Stimulated activated CD8-positive, alpha-beta memory T cell treated with anti-CD3 and anti-CD28 coated beads, Interleukin-7, amount 100 ng/mL, for 1 hour (primary cell): ENCODE measurements at regions not wholly inside any gene's neighbourhood (a gene's known extent, or its start where the extent isn't known, plus 50 kb on each side); places are given as distances from the start of the nearest gene placed in this dataset.
"Not testable (repeated sequence)": the region's sequence is repeated elsewhere in the genome, so short reads cannot be mapped to it uniquely, and the experiment has no call there.

Experiments used
- DNase-seq, 2 donors: peaks; one replicate each; pipeline ENCODE4 v3.0.0-alpha.2; 2020; ENCODE audit warnings: low read depth in 2 of 2

DNA sequence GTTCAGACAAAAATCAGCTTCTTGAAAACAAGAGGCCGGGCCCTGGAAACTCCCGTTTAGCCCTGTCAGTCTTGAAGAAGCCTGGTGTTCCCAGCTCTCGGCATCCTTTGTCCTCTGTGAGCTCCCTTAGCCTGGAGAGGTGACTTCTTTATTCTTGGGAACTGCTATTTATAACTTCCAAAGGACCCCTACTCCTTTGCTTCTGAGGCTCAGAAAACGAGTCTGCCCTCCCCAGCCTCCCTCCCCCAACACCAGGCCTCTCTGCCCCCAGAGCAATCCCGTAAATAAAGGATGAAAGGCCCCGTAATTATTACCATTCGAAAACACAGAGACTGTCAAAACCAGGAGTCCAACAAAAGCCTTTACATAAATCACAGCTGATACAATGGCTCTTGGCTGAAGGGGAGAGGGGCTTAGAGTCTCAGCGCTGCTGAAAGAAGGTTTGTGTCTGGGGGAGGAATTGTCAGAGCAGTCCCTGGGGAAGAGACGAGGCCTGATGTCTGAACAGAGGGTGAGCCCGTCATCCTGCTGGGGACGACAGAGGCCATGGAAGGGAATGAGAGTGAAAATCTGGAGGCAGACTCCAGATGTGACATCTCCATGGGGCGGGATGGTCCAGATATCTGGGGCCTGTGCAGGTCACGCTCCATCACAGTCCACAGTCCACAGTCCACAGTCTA, 283.0 kb downstream of the MYCN start:
- DNase-seq = no peak

DNA sequence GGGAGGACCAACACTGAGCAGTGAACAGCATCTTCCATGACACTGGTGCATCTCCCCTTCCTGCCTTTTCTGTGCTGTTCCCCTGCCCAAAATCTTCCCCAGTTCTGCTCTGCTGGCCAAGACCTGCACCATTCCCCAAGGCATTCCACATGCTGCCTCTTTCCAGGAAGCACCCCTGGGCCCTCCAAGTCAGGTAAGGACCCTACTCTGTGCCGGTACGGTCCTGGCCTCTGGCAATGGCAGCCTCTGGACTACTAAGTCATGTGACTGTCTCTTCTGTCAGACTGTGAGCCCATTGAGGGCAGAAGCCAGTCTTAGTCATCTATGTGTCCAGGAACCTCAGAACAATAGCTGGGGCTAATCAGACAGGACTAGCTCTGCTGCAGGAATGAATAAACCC, 282.0 kb downstream of the MYCN start:
- no peak for DNase-seq

DNA sequence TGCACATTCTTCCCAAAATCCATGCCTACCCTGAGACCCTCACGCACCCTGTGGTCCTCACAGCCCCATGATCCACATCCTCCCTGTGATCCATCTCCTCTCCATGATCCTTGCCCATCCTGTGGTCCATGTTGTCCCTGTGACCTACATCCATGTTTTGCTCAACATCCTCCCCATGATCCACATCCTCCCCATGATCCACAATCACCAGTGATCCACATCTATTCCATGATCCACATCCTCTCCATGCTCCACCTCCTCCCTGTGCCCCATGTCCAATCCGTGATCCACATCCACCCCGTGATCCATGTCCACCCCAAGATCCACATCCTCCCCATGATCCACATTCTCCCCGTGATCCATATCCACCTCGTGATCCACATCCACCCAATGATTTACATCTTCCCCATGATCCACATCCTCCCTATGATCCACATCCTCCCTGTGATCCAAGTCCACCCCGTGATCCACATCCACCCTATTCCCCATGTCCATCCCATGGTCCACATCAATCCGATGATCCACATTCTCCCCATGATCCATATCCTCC, 281.2 kb downstream of the MYCN start:
- no peak for DNase-seq

DNA sequence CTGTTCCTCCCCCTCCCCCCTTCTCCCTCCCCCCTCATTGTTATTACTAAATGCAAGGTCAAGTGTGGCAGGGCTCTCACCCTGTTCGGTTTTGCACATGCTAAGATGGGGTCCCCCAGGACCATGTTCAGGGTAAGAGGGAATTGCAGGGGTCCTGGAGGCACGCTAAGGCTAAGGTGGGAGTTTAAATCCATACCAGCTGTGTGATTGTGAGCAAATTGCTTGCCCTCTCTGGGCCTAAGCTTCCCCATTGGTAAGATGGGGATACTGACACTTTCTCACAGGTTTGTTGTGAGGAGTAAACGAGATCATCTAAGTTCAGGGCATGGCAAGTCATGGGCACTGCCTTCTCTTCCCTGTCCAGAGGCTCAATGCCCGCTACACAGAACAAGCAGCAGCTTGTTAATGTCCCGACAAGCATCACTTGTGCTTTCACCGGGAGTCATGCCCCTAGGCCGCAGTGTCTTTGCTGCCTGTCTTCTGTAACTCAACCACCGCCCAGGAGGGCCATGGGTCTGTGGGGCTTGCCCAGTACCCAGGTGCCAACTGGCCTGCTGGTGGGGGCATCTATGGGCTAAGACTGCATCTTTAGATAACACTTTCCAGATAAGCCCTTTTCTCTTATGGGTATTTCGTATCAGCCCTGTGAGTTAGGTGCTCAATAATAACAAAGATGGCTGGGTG, 279.1 kb downstream of the MYCN start:
- no peak for DNase-seq

DNA sequence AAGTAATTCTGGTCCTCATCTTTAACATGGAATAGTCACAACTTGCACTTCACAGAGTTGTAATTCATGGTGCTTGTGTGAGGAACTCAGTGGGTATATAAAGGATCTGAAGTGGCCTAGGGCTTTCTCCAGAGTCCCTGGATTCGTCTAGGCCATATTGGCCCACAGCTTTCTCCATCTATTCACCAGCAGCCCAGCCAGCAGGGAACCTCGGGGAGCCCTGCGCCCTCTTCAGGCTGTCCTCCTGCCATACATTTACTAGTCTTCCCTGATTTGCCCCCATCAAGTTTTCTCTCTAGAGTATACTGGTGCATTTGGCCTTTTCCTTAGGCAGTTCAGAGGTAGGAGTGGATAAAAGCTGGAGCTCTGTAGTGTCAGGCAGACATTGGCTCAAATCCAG, 278.3 kb downstream of the MYCN start:
- DNase-seq = no peak

DNA sequence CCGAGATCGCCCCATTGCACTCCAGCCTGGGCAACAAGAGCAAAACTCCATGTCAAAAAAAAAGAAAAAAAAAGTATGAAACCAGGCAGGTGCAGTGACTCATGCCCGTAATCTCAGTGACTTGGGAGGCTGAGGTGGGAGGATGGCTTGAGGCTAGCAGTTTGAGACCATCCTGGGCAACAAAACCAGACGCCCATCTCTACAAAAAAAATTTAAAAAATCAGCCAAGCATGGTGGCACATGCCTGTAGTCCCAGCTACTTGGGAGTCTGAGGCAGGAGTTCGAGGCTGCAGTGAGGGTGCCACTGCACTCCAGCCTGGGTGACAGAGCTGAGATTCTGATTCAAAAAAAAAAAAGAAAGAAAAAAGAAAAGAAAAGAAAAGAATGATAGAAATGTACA, 277.8 kb downstream of the MYCN start:
- no peak for DNase-seq

DNA sequence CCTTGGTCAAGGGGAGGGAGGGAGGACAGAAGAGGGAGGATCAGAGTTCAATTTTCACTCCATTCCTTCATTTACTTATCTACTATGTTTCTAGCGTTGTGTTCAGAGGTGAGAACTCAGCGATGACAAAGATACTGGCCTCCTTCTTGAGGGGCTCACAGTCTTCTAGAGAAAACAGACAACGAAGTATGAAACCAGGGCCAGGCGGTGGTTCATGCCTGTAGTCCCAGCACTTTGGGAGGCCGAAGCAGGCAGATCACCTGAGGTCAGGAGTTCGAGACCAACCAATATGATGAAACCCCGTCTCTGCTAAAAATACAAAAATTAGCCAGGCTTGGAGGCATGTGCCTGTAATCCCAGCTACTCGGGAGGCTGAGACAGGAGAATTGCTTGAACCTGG, 277.4 kb downstream of the MYCN start:
- DNase-seq = not testable (repeated sequence)

DNA sequence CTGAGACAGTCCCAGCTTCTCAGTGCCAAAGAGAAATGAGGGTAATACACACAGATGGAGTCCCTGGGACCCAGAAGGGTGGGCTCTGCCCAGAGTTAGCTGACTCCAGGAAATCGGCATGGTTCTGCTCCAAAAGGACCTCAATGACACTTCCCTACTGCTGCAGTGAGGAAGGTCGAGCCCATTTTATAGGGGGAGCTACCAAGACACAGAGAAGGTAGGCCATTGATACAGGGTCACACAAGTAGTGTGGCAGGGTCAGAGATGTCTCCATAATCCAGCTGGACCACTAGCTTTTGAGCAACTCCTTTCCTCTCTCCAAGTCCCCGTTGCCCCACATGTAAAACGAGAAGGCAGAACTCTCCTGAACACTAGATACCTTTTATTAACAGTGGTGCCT, 276.9 kb downstream of the MYCN start:
- DNase-seq = no peak

DNA sequence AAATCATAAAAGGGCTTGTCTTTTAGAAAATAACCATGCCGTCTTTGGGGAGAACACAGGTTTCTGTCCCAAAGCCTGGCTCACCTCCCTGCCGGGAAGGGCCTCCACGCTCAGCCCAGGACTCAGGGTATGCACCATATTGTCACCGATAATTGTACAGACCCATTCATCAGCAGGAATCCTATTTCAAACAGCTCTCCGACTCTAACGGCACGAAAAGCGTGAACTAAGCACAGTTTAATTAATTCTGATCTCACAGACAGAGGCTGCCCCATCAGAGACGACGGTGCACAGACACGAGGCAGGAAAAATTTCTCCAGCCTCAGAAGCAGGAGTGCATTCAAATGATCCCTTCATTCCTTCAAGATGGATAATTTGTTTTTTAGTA, 276.2 kb downstream of the MYCN start:
- no peak for DNase-seq

DNA sequence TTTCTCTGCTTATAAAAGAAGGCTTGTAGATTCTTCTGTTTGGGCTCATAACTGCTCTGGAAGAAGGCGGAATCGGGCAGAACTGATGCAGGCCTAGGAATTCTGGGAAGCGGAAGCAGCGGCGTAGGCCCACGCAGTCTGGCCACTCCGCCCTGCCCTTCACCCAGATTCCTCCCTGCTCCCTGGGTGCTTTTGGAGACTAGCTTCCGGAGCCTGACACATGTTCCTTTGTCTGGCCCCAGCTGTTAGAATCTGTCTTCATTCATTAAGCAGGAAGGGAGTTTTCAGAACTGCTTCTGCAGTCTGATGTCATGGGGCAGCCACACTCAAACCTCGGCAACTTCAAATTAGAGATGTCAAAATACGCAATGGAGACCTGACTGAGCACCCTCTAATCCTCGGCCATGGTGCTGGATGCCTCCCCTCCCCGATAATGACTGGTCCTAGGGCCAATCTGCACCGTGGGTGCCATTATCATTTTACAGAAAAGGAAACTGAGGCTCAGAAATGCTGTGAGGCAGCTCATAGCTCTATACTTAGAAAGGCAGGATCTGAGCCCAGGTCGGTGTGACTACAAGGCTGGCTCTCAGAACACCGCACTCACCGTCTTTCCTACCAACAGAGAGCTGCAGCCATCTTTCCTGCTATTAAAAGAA, 275.7 kb downstream of the MYCN start:
- no peak for DNase-seq

DNA sequence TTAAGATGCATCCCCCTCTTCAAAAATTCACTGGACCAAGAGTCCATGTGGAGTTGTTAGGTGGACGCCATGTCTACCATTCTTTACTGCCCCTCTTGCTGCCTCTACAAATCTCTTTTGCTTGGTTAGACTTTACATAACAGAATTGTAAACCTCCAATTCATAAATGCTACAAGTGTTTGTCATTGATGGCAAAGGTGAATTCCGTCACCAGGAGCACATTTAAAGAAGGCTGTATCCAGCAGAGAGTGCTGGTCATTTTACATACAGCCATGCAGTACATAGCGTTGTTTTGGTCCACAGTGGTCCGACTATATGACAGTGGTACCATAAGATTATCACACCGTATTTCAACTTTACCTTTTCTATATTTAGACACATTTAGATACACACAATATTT, 274.5 kb downstream of the MYCN start:
- DNase-seq = no peak

DNA sequence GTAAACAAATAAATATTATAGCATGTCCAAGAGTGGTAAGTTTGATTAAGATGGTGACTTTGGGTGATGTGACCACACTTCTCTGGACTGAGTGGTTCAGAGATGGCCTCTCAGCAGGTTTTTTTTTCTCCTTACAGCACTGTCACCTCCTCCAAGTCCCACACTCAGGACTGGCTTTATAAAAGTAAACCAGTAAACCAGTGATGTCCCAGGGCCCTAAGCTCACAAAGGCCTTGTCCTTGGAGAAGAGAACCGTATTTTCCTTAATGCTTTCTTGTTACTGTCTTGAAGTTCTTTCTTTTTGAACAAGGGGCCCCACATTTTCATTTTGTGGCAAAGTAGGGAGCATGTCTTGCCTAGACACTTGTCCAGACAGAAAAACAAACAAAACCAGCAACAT, 274.0 kb downstream of the MYCN start:
- DNase-seq = no peak

DNA sequence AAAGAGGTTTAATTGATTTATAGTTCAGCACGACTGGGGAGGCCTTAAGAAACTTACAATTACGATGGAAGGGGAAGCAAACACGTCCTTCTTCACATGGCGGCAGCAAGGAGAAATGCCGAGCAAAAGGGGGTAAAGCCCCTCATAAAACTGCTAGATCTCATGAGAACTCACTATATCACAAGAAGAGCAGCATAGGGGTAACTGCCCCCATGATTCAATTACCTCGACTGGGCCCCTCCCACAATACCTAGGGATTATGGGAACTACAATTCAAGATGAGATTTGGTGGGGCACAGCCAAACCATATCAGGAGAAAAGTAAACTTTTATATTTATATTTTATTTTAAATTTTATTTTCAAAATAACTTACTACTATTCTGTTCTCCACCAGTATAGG, 272.0 kb downstream of the MYCN start:
- DNase-seq = no peak

DNA sequence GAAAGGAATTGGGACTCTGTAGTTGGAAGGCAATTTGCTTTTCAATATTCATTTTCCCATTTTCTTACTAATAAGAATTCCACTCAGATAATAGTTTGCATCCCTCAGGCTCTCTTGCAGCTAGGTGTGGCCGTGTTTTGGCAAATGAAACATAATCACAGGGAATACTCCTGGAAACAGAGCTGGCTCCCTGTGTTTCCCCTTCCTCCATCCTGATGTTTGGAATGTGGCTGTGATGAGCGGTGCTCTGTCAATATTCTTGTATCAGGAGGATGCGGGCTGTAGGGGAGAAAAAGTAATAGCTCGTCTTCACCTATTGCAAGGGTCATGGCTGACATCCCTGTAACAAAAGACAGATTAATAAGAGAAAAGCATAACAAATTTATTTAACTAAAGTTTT, 271.0 kb downstream of the MYCN start:
- DNase-seq = no peak

DNA sequence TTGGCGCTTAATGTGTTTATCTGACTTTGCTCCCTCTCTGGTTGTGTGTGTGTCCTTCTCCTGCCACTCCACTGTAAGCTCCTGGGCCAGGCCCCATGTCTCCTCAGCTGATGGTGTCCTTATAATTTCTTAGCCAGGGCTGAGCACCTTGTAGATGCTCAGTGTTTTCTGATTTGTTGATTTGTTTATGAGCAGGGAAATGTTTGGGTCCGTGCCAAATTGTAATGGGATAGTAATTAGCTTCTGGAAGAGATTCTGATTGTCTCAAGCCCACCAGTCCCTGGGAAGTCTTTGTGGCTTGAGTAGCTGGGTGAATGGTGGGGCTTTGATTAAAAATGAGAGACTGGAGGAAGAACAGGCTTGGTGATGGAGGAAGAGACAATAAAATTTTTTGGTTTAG, 270.5 kb downstream of the MYCN start:
- DNase-seq = no peak

DNA sequence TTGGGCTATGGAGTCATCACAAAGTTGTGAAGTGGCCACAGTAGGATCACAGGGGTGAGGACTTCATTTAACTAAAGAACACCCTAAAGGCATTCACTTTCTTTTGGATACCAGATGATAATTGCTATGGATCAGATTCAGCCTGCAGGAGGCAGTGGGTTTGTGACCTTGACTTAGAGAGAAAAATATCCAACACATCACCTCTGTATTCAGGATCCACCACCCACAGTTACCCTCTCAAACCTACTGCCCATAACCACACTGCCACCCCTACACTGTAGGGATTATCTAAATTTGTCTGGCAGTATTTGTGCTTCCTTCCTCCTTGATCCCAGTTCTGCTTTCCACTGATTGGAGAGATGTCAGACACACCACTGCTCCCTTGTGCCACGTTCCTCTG, 269.4 kb downstream of the MYCN start:
- DNase-seq = no peak

DNA sequence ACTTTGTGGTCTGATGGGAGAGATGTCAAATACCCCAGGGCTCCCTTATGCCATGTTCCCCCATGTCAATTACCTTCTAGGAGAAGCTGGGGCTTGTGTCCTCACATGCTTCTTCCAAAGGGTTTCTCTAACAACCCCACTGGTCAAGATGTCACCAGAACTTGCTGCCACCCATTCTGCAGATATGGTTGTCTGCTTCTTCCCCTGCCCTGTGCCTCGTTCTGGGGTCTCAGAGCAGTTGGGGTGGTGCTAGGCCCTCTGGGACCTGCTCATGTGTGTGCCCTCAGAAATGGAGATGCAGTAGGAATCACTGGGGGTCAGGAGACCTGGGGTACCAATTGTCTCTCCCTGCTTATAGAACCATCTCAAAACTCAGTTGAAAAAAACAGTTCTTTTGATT, 268.6 kb downstream of the MYCN start:
- no peak for DNase-seq

DNA sequence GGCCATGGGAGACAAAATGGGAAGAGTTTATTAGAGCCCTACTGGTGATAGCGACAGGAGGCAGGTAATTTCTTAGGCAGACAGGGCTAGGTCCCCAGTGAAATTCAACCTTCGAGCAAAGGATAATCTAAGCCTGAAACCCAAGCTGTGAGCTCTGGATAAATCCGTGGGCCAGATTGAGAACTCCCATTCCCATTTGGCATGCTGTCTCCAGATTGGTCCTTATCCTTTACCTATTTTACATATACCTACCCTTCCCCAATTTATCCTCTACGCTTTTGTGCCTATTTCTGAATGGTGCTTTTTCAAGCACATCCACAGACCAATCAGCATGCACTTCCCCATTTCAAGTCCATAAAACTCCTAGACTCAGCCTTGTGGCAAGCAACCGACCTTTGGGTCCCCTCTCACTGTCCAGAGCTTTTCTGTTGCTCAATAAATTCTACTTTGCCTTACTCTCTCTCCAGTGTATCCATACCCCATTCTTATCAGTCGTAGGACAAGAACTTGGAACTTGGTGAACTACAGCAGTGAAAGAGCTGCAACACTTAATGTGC, 268.0 kb downstream of the MYCN start:
- DNase-seq = no peak

DNA sequence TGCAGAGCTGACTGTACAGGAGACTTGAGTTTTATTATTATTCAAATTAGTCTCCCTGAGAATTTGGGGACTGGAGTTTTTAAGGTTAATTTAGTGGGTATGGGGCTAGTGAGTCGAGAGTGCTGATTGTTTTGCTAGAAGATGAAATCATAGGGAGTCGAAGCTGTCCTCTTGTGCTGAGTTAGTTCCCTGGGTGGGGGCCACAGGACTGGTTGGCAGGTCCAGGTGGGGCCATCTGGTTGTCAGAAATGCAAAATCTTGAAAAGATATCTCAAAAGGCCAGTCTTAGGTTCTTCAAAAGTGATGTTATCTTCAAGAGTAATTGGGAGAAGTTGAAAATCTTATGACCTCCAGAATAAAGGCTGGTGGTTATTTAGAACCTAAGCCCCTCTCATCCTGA, 267.3 kb downstream of the MYCN start:
- DNase-seq = no peak

DNA sequence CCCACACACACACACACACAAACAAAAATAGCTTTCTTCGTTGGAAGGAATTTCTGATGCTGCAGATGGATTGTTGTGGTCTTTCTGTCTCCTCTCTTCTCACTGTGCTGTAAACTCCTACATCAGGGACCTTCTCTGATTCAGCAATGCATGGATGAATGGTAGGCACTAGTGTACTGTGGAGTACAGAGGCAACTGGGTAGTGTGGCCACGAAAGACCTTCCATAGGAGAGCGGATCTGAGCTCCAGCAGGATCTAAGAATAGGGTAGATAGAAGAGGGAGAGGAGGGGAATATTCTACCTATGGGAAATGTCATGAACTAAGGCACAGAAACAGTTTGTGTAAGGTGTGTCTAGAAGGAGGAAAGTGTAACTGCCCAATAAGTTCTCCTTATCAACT, 266.8 kb downstream of the MYCN start:
- no peak for DNase-seq

DNA sequence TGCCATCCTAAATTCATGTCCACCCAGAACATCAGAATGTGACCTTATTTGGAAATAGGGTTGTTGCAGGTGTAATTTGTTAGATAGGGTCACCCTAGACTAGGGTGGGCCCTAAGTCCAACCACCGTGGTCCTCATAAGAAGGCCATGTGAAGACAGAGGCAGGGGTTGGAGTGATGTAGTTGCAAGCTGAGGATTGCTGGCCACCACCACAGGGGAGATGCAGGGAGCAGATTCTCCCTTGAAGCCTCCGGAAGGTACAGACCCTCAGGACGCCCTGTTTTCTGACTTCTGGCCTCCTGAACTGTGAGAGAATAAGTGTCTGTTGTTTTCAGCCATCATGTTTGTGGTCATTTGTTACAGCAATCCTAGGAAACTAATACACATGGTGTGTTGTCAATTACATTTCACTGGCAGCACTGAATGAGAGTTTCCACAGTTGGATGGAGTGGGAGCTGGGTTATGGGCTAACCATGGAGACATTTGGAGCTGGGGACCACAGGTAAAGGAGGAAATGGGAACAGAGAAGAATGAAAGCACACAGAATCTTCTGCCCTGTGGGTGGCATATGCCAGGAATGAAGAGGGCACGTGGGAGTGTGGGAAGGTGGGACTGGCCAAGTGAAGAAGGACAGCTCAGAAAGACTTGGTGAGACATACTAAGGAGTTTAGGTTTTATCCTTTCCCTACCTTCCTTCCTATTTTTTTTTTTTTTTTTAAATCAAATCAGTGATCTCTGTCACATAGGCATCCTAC, 266.0 kb downstream of the MYCN start:
- no peak for DNase-seq

DNA sequence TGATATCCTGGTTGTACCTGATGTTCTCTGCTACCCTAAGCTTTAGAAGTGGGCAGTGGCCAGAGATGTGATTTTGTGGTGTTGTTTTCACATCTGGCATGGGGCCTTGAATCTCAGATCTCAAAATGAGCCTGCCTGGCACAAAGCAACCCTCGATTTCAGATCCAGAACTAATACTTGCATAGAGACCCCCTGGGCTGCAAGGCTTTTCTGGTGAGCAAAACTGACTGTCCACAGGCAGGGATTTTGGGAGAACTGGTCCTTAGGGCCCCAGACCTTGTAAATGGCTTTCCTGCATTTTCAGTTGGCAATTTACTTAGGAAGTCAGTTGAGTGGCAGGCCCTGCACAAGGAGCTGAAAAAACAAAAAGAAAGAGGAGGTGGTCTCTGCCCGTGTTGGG, 265.3 kb downstream of the MYCN start:
- no peak for DNase-seq
